ENCODE measurements at regions not wholly inside any gene's neighbourhood (a gene's known extent, or its start where the extent isn't known, plus 50 kb on each side); places are given as distances from the start of the nearest gene placed in this dataset.
"Not testable (repeated sequence)": the region's sequence is repeated elsewhere in the genome, so short reads cannot be mapped to it uniquely, and the experiment has no call there.

DNA sequence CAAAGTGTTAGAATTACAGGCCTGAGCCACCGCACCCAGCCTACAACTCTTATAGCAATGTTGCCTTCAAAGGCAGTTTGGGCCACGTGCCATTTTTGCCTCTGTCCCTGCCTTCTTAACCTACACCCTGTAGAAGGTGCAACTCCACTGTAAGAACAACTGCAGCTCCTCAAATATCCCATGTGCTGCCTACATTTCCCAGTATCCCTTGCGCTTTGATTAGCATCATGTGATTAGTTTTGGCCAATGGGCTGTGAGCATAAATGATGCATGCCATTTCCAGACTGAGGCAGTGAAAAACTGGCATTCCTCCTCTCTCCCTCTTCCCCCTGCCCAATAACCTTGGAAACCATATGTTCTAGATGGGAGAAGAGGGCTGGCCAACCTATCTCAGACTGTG is 75.2 kb upstream of the MRI1 start:
- DNase-seq: no peak
- no peaks in the 10 kb centered on the region for H3K4me1 ChIP-seq (ENCODE audit: control insufficient read depth, insufficient read depth, low read length)
- H3K27me3 ChIP-seq (ENCODE audit: control insufficient read depth, insufficient read depth, low read length): no peaks in the 10 kb centered on the region
- no peak overlapping the region for H3K4me3 ChIP-seq (ENCODE audit: low read length)
- no peaks in the 10 kb centered on the region for H3K9me3 ChIP-seq (ENCODE audit: control insufficient read depth, low read depth, low read length)
- no peak overlapping the region for H3K27ac ChIP-seq (ENCODE audit: low read length)
- no peaks in the 10 kb centered on the region for H3K36me3 ChIP-seq (ENCODE audit: control insufficient read depth, insufficient read depth, low read length)
- WGBS (ENCODE audit: insufficient coverage, low lambda C conversion rate): no CpG with 5 or more reads among the region's 3 CpGs

DNA sequence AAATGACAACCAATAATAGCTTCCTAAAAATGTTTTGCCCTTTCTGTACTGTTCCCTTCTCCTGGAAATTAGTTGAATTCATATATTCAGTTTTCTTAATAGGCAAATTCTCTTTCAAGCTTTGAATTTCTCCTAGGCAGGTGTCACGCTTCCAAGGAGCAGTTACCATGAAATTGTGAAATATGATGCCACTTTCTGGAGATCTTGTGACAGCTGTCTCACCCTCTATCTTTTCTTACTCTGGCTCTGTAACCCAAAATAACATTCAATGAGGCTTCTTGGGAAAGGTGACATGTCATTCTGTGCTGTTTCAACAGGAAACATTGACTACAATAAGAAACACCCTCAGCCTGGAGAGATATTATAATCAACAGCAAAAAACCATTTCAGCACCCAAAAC is 80.3 kb upstream of the MRI1 start:
- no peak overlapping the region for H3K4me3 ChIP-seq (ENCODE audit: low read length)
- H3K27me3 ChIP-seq (ENCODE audit: control insufficient read depth, insufficient read depth, low read length): no peaks in the 10 kb centered on the region
- H3K36me3 ChIP-seq (ENCODE audit: control insufficient read depth, insufficient read depth, low read length): no peaks in the 10 kb centered on the region
- H3K4me1 ChIP-seq (ENCODE audit: control insufficient read depth, insufficient read depth, low read length): no peaks in the 10 kb centered on the region
- no peak for DNase-seq
- WGBS (ENCODE audit: insufficient coverage, low lambda C conversion rate): no CpG with 5 or more reads among the region's 1 CpG
- peaks cover 5% of the 10 kb centered on the region for H3K9me3 ChIP-seq (ENCODE audit: control insufficient read depth, low read depth, low read length)
- H3K27ac ChIP-seq (ENCODE audit: low read length): no peak overlapping the region

DNA sequence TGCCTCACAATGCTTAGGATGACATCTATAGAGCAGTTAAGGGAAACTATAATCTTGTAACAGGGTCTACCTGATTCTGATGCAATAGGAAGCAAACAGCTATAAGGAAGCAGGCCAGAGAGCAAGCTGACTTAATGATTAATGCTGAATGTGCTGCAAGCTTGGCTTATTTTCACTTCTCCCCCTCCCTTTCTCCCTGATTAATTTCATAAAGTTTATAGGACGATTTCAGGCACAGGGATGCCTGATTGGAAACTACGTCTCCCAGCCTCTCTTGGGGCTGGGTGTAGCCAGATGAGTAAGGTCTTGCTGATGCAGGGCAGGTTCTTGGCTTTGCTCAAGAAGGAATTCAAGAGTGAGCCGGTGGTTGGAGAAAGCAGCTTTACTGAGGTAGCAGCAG is 82.8 kb upstream of the MRI1 start:
- no CpG with 5 or more reads among the region's 3 CpGs for WGBS (ENCODE audit: insufficient coverage, low lambda C conversion rate)
- no peak for DNase-seq
- Histone ChIP-seq H3K27me3 (ENCODE audit: control insufficient read depth, insufficient read depth, low read length) (no peaks in the 10 kb centered on the region), H3K4me1 (ENCODE audit: control insufficient read depth, insufficient read depth, low read length) (no peaks in the 10 kb centered on the region), H3K27ac (ENCODE audit: low read length) (no peak overlapping the region), H3K9me3 (ENCODE audit: control insufficient read depth, low read depth, low read length) (peaks cover 5% of the 10 kb centered on the region), H3K36me3 (ENCODE audit: control insufficient read depth, insufficient read depth, low read length) (no peaks in the 10 kb centered on the region), H3K4me3 (ENCODE audit: low read length) (no peak overlapping the region)

DNA sequence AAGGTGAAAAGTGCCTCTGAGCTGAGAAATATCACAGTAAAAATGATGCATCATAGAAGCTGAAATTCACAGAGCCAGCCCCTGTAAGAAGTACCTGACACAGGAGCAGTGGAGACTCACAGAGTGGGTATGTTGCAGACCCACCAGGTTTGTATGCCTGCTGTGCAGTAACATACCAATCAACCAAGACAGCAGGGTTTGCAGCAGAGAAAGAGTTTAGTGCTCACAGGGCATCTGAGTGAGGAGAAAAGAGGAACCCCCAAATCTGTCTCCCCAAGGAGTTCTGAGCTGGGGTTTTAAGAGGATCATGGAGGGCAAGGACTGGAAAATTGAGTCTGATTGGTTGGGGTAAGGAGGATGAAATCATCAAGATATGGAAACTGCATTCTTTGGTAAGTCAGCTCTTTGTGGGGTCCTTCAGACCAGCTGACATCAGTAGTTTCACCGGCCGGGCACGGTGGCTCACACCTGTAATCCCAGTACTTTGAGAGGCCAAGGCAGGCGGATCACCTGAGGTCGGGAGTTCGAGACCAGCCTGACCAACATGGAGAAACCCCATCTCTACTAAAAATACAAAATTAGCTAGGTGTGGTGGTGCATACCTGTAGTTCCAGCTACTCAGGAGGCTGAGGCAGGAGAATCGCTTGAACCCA is 83.5 kb upstream of the MRI1 start:
- H3K9me3 ChIP-seq (ENCODE audit: control insufficient read depth, low read depth, low read length); H3K4me3 ChIP-seq (ENCODE audit: low read length); H3K27ac ChIP-seq (ENCODE audit: low read length); H3K27me3 ChIP-seq (ENCODE audit: control insufficient read depth, insufficient read depth, low read length); H3K4me1 ChIP-seq (ENCODE audit: control insufficient read depth, insufficient read depth, low read length); H3K36me3 ChIP-seq (ENCODE audit: control insufficient read depth, insufficient read depth, low read length); DNase-seq: not testable (repeated sequence)
- WGBS (ENCODE audit: insufficient coverage, low lambda C conversion rate): no CpG with 5 or more reads among the region's 7 CpGs

DNA sequence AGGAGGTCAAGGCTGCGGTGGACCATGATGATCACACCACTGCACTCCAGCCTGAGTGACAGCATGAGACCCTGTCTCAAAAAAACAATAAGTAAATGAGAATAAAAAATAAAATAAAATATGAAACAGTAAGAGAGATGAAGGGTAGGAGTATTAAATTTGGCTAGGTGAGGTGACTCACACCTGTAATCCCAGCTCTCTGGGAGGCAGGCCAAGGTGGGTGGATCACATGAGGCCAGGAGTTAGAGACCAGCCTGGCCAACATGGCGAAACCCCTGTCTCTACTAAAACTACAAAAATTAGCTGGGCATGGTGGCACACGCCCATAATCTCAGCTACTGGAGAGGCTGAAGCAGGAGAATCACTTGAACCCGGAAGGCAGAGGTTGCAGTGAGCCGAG is 87.4 kb upstream of the MRI1 start:
- no CpG with 5 or more reads among the region's 5 CpGs for WGBS (ENCODE audit: insufficient coverage, low lambda C conversion rate)
- not testable (repeated sequence) for DNase-seq; H3K27ac ChIP-seq (ENCODE audit: low read length); H3K4me1 ChIP-seq (ENCODE audit: control insufficient read depth, insufficient read depth, low read length); H3K27me3 ChIP-seq (ENCODE audit: control insufficient read depth, insufficient read depth, low read length); H3K36me3 ChIP-seq (ENCODE audit: control insufficient read depth, insufficient read depth, low read length); H3K4me3 ChIP-seq (ENCODE audit: low read length); H3K9me3 ChIP-seq (ENCODE audit: control insufficient read depth, low read depth, low read length)

DNA sequence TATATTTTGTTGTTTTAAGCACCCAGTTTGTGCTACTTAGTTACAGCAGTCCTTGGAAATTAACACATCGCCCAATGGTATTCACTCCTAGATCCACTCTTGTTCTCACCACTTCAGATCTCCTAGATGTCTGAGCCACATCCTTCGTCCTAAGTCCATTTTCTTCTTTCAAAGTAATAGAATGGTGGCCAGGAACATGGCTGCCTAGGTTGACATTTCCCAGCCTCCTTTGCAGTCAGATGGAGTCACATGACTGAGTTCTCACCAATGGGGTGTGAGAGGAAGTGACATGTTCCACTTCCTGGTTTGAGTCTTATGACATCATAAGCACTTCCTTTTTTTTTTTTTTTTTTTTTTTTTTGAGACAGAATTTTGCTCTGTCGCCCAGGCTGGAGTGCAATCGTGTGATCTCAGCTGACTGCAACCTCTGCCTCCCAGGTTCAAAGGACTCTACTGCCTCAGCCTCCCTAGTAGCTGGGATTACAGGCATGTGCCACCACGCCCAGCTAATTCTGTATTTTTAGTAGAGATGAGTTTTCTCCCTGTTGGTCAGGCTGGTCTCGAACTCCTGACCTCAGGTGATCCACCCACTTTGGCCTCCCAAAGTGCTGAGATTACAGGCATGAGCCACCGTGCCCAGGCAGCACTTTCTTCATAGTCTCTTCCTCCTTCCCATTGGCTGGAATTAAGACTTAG is 91.7 kb upstream of the MRI1 start:
- not testable (repeated sequence) for H3K27me3 ChIP-seq (ENCODE audit: control insufficient read depth, insufficient read depth, low read length); H3K9me3 ChIP-seq (ENCODE audit: control insufficient read depth, low read depth, low read length); H3K4me3 ChIP-seq (ENCODE audit: low read length); H3K27ac ChIP-seq (ENCODE audit: low read length); H3K4me1 ChIP-seq (ENCODE audit: control insufficient read depth, insufficient read depth, low read length); DNase-seq; H3K36me3 ChIP-seq (ENCODE audit: control insufficient read depth, insufficient read depth, low read length)
- WGBS (ENCODE audit: insufficient coverage, low lambda C conversion rate): no CpG with 5 or more reads among the region's 7 CpGs

DNA sequence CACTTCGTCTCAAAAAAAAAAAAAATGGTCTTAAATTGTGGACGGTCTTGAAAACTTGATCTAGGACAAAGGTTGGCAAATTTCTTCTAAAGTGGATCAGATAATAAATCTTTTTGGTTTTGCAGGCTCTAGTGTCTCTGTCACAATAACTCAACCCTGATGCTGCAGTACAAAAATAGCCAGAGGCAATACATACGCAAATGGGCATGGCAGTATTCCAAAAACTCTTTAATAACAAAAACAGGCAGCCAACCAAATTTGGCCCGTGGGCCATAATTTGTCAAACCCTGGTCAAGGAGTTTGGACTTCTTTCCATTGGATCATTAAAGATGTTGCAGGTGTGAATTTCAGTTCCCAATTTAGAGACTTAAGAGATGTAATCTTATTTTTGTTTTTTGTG is 93.5 kb upstream of the MRI1 start:
- Histone ChIP-seq H3K4me1 (ENCODE audit: control insufficient read depth, insufficient read depth, low read length) (no peaks in the 10 kb centered on the region), H3K27ac (ENCODE audit: low read length) (no peak overlapping the region), H3K27me3 (ENCODE audit: control insufficient read depth, insufficient read depth, low read length) (no peaks in the 10 kb centered on the region), H3K36me3 (ENCODE audit: control insufficient read depth, insufficient read depth, low read length) (no peaks in the 10 kb centered on the region), H3K4me3 (ENCODE audit: low read length) (no peak overlapping the region), H3K9me3 (ENCODE audit: control insufficient read depth, low read depth, low read length) (no peaks in the 10 kb centered on the region)
- WGBS (ENCODE audit: insufficient coverage, low lambda C conversion rate): 100% methylated on average over 1 of the region's 4 CpGs
- DNase-seq: no peak

DNA sequence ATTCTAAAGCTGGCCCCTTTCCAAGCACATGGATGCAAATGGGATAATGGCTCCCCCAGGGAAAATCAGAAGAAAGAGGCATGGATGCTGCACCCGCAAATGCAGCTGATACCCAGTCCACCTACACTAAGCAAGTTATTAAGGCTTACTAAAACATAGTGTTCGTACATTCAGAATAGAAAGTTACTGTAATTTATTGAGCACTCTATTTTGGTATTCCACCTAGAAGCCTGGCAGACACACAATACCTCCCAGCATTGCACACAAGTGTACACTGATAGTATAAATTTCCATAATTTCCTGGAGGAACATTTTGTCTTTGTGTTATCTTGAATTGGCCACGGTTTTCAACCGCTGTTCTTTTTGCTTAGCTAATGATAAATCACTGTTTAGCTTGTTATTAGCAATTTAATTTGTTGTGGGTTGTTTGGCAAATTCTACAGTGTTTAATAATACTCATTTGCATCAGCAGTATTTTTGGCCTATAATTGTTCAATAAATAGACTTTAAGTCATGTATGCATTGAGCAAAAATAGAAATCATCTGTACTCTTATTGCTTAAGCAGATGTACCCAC is 94.5 kb upstream of the MRI1 start:
- Histone ChIP-seq H3K4me1 (ENCODE audit: control insufficient read depth, insufficient read depth, low read length) (no peaks in the 10 kb centered on the region), H3K4me3 (ENCODE audit: low read length) (no peak overlapping the region), H3K9me3 (ENCODE audit: control insufficient read depth, low read depth, low read length) (no peaks in the 10 kb centered on the region), H3K27ac (ENCODE audit: low read length) (no peak overlapping the region), H3K27me3 (ENCODE audit: control insufficient read depth, insufficient read depth, low read length) (no peaks in the 10 kb centered on the region), H3K36me3 (ENCODE audit: control insufficient read depth, insufficient read depth, low read length) (no peaks in the 10 kb centered on the region)
- no peak for DNase-seq
- 75% methylated on average over 2 of the region's 4 CpGs for WGBS (ENCODE audit: insufficient coverage, low lambda C conversion rate)

DNA sequence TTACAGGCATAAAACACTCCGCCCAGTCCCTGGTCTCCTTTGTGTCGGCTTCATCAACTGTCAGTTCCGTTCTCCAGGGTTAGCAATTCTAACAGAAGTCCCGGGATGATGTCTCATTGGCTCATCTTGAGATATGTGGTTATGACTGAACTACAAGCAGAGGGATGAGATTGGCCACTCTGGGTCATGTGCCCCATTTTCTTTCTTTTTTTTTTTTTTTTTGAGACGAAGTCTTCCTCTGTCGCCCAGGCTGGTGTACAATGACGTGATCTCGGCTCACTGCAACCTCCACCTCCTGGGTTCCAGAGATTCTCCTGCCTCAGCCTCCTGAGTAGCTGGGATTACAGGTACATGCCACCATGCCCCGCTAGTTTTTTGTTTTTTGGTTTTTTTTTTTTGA is 95.4 kb upstream of the MRI1 start:
- Histone ChIP-seq H3K4me1 (ENCODE audit: control insufficient read depth, insufficient read depth, low read length) (no peaks in the 10 kb centered on the region), H3K36me3 (ENCODE audit: control insufficient read depth, insufficient read depth, low read length) (no peaks in the 10 kb centered on the region), H3K27ac (ENCODE audit: low read length) (no peak overlapping the region), H3K4me3 (ENCODE audit: low read length) (no peak overlapping the region), H3K27me3 (ENCODE audit: control insufficient read depth, insufficient read depth, low read length) (no peaks in the 10 kb centered on the region), H3K9me3 (ENCODE audit: control insufficient read depth, low read depth, low read length) (no peaks in the 10 kb centered on the region)
- 100% methylated on average over 3 of the region's 9 CpGs for WGBS (ENCODE audit: insufficient coverage, low lambda C conversion rate)
- no peak for DNase-seq

DNA sequence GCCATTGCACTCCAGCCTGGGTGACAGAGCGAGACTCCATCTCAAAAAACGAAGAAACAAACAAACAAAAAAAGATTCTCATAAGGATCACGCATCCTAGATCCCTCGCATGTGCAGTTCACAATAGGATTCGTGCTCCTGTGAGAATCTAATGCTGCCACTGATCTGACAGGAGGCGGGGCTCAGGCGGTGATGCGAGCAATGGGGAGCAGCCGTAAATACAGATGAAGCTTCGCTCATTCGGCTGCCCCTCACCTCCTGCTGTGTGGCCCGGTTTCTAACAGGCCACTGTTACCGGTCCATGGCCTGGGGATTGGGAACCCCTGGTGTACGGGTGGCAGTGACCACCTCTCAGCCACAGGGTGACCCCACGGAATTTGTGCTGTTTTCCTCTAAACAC is 98.2 kb upstream of the MRI1 start:
- H3K4me3 ChIP-seq (ENCODE audit: low read length): no peak overlapping the region
- H3K36me3 ChIP-seq (ENCODE audit: control insufficient read depth, insufficient read depth, low read length): no peaks in the 10 kb centered on the region
- WGBS (ENCODE audit: insufficient coverage, low lambda C conversion rate): no CpG with 5 or more reads among the region's 15 CpGs
- H3K27ac ChIP-seq (ENCODE audit: low read length): no peak overlapping the region
- H3K9me3 ChIP-seq (ENCODE audit: control insufficient read depth, low read depth, low read length): no peaks in the 10 kb centered on the region
- H3K27me3 ChIP-seq (ENCODE audit: control insufficient read depth, insufficient read depth, low read length): no peaks in the 10 kb centered on the region
- DNase-seq: no peak
- H3K4me1 ChIP-seq (ENCODE audit: control insufficient read depth, insufficient read depth, low read length): no peaks in the 10 kb centered on the region

Measured in large intestine (tissue), 3 donors.